ENCODE measurements at regions not wholly inside any gene's neighbourhood (a gene's known extent, or its start where the extent isn't known, plus 50 kb on each side); places are given as distances from the start of the nearest gene placed in this dataset.
"Not testable (repeated sequence)": the region's sequence is repeated elsewhere in the genome, so short reads cannot be mapped to it uniquely, and the experiment has no call there.

- Mint-ChIP-seq H3K27ac (no peak overlapping the region), H3K27me3 (no peaks in the 10 kb centered on the region), H3K4me3 (no peak overlapping the region), H3K4me1 (peaks cover 20% of the 10 kb centered on the region), H3K9me3 (peaks cover 5 to 7% of the 10 kb centered on the region in 2 donors)
- ATAC-seq (no peak), DNase-seq (no peak)
Measured at GRCh38 chr21:34004013-34004938, 69.1 kb upstream of the MRPS6 start.

DNA sequence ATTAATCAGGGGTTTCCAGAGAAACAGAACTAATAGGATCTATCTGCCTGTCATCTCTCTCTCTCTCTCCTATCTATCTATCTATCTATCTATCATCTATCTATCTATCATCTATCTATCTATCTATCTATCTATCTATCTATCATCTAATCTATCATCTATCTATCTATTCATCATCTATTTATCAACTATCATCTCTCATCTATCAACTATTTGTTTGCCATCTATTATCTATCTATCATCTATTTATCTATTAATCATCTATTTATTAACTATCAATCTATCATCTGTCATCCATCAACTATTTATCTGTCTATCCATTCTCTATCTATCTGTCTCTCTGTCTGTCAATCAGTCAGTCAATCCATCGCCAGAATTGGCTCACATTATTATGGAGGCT is 70.0 kb upstream of the MRPS6 start:
- Mint-ChIP-seq H3K4me1 (peaks cover 20% of the 10 kb centered on the region), H3K27me3 (no peaks in the 10 kb centered on the region), H3K9me3 (peaks cover 2 to 5% of the 10 kb centered on the region in 2 donors), H3K27ac (peak overlapping the region in 1 of 2 donors; percentile 47), H3K4me3 (no peak overlapping the region)
- DNase-seq = no peak
- ATAC-seq = no peak

- no peak for DNase-seq
- Mint-ChIP-seq H3K27me3 (no peaks in the 10 kb centered on the region), H3K9me3 (peaks cover 7 to 15% of the 10 kb centered on the region in 2 donors), H3K4me3 (no peak overlapping the region), H3K27ac (no peak overlapping the region), H3K4me1 (peaks cover 22% of the 10 kb centered on the region)
- no peak for ATAC-seq
Measured at GRCh38 chr21:34000375-34000774, 73.0 kb upstream of the MRPS6 start.

DNA sequence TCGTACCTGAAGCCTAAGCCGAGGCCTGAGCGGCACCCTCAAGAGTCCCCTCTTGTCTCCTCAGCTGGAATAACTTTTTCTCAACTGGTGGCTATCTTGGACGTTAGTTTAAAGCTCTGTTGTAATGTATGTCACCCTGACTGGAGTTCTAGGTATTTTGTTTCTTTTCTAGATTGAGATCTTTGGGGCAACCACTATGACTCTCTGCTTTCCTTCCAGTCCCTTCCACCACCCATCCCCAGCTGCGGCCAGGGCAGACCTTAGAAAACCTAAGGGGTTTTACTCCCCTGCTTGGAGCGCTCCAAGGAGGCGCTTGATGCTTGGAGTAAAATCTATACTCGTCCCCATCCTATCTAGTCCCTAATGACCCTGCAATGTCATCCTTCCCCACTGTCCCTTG is 74.6 kb upstream of the MRPS6 start:
- Mint-ChIP-seq H3K27me3 (no peaks in the 10 kb centered on the region), H3K4me1 (peaks cover 26% of the 10 kb centered on the region), H3K4me3 (peak overlapping the region in 1 of 2 donors; percentile 1), H3K27ac (peak overlapping the region; percentile 73 to 90), H3K9me3 (peaks cover 10 to 19% of the 10 kb centered on the region in 2 donors)
- DNase-seq (no peak), ATAC-seq (no peak)

- Mint-ChIP-seq H3K4me3 (no peak overlapping the region), H3K9me3 (peaks cover 14 to 18% of the 10 kb centered on the region in 2 donors), H3K27me3 (no peaks in the 10 kb centered on the region), H3K4me1 (peaks cover 30% of the 10 kb centered on the region), H3K27ac (no peak overlapping the region)
- ATAC-seq = peak; percentile 12
- DNase-seq = no peak
Measured at GRCh38 chr21:33998402-33998801, 75.0 kb upstream of the MRPS6 start.

GRCh38 chr21:33997436-33997835 is 75.9 kb upstream of the MRPS6 start:
- H3K4me3 Mint-ChIP-seq = no peak overlapping the region
- no peak overlapping the region for H3K27ac Mint-ChIP-seq
- H3K4me1 Mint-ChIP-seq = peaks cover 34% of the 10 kb centered on the region
- H3K27me3 Mint-ChIP-seq = no peaks in the 10 kb centered on the region
- peaks cover 17 to 24% of the 10 kb centered on the region in 2 donors for H3K9me3 Mint-ChIP-seq
- ATAC-seq (no peak), DNase-seq (no peak)

GRCh38 chr21:33994373-33994772 is 78.8 kb upstream of the ATP5PO start:
- Mint-ChIP-seq H3K9me3 (peaks cover 17 to 37% of the 10 kb centered on the region in 2 donors), H3K4me3 (no peak overlapping the region), H3K27me3 (no peaks in the 10 kb centered on the region), H3K27ac (no peak overlapping the region), H3K4me1 (peaks cover 26% of the 10 kb centered on the region)
- DNase-seq = no peak
- no peak for ATAC-seq

DNA sequence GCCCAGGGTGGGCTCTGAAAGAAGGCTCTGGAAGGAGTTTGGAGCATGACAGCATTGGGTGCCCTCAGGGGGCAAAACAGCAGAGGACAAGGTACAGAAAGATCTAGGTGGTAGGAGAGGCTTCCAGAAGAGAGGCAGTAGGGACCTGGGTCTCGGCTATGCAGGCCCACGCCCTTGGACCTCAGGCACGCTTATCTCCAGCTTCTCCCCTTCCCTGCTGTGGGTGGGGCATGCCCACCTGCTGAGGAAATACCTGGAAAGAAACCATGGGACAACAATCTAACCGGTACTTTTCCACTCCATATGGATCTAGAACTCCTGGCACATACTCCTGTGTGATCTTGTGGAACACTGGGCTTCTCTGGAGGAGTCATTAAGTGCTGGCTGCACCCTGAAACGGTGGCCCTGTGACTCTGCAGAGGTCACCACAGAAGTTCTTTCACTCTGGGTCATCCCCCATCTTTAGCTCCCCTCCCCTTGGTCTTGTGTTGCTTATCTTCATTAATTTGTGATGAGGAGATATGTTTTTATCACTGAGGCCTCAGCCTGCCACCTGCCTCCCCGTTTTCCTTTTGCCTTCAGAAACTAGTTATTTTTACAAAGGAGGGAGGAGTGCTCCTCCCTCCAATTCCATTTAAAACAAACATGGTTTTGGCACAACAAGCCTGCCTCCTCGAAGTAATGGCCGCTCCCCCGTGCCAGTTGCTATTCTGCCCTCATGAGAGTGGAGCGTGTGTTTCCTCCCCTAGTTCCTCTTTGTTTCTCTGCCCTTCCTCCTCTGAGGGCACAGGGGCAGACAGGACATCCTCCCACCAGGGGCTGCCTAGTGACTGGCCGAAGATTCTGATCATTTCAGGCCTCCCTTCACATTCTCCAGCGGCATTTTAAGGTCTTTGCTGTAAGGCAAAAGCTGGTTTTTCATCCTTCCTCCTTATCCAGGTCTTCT is 78.0 kb upstream of the ATP5PO start:
- Mint-ChIP-seq H3K4me1 (peaks cover 18% of the 10 kb centered on the region), H3K27me3 (no peaks in the 10 kb centered on the region), H3K4me3 (peak overlapping the region in 1 of 2 donors; percentile 3), H3K27ac (peak overlapping the region in 1 of 2 donors; percentile 75), H3K9me3 (peaks cover 17 to 37% of the 10 kb centered on the region in 2 donors)
- DNase-seq (no peak), ATAC-seq (no peak)

DNA sequence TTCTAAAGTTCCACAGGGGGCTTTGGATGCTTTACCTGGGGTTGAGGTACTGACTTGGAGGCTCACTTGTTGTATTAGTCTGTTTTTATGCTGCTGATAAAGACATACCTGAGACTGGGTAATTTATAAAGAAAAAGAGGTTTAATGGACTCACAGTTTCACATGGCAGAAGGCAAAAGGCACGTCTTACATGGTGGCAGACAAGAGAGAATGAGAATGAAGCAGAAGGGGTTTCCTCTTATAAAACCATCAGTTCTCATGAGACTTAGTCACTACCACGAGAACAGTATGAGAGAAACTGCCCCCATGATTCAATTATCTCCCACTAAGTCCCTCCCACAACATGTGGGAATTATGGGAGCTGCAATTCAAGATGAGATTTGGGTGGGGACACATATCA is 76.8 kb upstream of the ATP5PO start:
- not testable (repeated sequence) for H3K4me3 Mint-ChIP-seq, H3K27ac Mint-ChIP-seq, DNase-seq, ATAC-seq, H3K27me3 Mint-ChIP-seq
- H3K9me3 Mint-ChIP-seq = peaks cover 17 to 37% of the 10 kb centered on the region in 2 donors
- H3K4me1 Mint-ChIP-seq = peaks cover 13% of the 10 kb centered on the region

DNA sequence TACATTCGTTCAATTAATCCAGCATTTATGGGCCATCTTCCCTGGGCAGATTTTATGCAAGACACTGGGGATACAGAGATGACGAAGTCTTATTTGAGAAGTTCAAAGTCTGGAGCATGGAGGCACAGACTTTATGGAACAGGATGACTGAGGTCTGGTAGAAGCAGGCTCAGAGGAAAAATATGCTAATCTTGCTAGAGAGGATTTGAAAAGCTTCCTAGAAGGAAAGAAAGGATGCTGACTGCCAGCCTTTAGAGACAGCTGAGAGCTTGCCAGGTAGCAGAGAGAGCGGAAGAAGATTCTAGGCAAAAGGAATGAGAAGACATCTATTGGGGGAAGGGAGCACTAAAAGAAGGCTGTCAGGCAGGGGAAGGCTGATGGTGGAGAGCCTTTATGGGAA is 75.5 kb upstream of the ATP5PO start:
- Mint-ChIP-seq H3K9me3 (peaks cover 7 to 30% of the 10 kb centered on the region in 2 donors), H3K27me3 (no peaks in the 10 kb centered on the region), H3K4me1 (peaks cover 23% of the 10 kb centered on the region), H3K27ac (no peak overlapping the region), H3K4me3 (no peak overlapping the region)
- no peak for DNase-seq
- ATAC-seq = no peak

DNA sequence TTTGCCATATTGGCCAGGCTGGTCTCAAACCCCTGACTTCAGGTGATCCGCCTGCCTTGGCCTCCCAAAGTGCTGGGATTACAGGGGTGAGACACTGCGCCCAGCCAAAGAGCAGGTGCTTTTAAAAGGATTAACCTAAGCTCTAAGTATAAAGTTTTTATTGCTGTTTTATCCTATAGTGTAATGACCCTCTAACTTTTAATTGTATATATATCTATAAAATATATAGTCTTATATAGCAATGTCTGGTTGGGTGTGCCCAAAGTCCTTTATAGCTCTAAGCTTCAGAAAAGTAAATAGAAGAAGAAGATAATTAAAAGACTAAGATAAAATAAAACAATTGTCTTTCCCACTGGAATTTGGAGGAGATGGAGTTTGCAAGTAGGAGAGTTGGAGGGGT is 73.8 kb upstream of the ATP5PO start:
- no peak overlapping the region for H3K27ac Mint-ChIP-seq
- peaks cover 17 to 34% of the 10 kb centered on the region in 2 donors for H3K9me3 Mint-ChIP-seq
- no peaks in the 10 kb centered on the region for H3K27me3 Mint-ChIP-seq
- H3K4me1 Mint-ChIP-seq = peaks cover 40% of the 10 kb centered on the region
- ATAC-seq (no peak), DNase-seq (no peak)
- H3K4me3 Mint-ChIP-seq = no peak overlapping the region

DNA sequence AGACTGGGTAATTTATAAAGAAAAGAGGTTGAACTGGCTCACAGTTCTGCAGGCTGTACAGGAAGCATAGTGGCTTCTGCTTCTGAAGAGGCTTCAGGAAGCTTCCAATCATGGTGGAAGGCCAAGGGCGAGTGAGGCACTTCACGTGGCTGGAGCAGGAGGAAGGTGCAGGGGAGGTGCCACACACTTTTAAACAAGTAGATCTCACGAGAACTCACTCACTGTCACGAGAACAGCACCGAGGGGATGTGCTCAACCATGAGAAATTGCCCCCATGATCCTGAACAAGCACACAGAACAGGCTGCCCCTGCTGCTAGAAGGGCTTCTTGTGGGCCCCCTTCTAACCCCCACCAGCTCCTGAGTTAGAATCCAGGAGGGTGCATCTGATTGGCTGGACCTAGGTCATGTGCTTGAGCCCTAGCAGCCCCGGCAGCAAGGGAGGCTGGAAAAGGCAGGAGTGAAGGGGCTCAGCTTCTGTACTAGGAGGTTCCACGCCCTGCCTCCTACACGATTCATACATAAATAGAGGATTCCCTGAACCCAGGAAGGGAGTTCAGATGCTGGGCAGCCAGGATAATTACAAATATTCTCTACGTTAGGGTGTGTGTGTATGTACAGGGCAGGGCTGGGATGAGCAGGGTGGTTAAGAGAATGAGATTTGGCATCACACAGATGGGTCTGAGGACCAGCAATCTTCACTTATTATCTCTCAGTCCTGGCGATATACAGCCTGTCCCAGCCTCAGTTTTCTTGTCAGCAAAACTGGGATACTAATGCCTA is 72.8 kb upstream of the ATP5PO start:
- DNase-seq = no peak
- Mint-ChIP-seq H3K27ac (no peak overlapping the region), H3K27me3 (no peaks in the 10 kb centered on the region), H3K9me3 (peaks cover 10 to 28% of the 10 kb centered on the region in 2 donors), H3K4me3 (no peak overlapping the region), H3K4me1 (peaks cover 42% of the 10 kb centered on the region)
- ATAC-seq = no peak

DNA sequence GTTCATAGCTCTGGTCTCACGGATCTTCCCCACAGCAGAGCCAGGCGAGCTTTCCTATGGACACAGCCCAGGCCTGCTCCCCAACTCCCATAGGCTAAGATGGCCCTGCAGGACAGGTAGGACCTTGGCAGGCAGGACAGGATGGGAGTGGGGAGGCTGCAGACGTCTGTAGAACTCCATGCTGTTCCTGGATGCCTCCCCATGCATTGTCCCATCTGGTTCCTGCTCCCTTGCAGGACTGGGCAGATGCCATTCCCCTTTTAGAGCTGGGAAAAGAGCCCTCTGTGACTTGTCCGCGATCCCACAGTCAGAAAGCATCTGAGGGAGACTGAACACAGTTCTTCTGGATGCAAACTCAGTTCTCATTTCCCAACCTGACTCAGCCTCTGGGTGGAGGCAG is 71.9 kb upstream of the ATP5PO start:
- no peaks in the 10 kb centered on the region for H3K27me3 Mint-ChIP-seq
- DNase-seq = no peak
- ATAC-seq = no peak
- H3K4me1 Mint-ChIP-seq = peaks cover 44% of the 10 kb centered on the region
- H3K9me3 Mint-ChIP-seq = peaks cover 10 to 18% of the 10 kb centered on the region in 2 donors
- no peak overlapping the region for H3K4me3 Mint-ChIP-seq
- H3K27ac Mint-ChIP-seq = peak overlapping the region in 1 of 2 donors; percentile 84

GRCh38 chr21:33985117-33986050 is 69.8 kb upstream of the ATP5PO start:
- H3K27ac Mint-ChIP-seq = peak overlapping the region; percentile 34 to 61
- DNase-seq = peak in 1 of 2 donors; percentile 18
- peak; percentile 13 for ATAC-seq
- H3K27me3 Mint-ChIP-seq = no peaks in the 10 kb centered on the region
- H3K9me3 Mint-ChIP-seq = peaks cover 5 to 10% of the 10 kb centered on the region in 2 donors
- peaks cover 63% of the 10 kb centered on the region for H3K4me1 Mint-ChIP-seq
- H3K4me3 Mint-ChIP-seq = peak overlapping the region in 1 of 2 donors; percentile 26
